ENCODE measurements at regions not wholly inside any gene's neighbourhood (a gene's known extent, or its start where the extent isn't known, plus 50 kb on each side); places are given as distances from the start of the nearest gene placed in this dataset.

- TF ChIP-seq, protein P1, sequence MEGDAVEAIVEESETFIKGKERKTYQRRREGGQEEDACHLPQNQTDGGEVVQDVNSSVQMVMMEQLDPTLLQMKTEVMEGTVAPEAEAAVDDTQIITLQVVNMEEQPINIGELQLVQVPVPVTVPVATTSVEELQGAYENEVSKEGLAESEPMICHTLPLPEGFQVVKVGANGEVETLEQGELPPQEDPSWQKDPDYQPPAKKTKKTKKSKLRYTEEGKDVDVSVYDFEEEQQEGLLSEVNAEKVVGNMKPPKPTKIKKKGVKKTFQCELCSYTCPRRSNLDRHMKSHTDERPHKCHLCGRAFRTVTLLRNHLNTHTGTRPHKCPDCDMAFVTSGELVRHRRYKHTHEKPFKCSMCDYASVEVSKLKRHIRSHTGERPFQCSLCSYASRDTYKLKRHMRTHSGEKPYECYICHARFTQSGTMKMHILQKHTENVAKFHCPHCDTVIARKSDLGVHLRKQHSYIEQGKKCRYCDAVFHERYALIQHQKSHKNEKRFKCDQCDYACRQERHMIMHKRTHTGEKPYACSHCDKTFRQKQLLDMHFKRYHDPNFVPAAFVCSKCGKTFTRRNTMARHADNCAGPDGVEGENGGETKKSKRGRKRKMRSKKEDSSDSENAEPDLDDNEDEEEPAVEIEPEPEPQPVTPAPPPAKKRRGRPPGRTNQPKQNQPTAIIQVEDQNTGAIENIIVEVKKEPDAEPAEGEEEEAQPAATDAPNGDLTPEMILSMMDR (IDR thresholded peaks at IDR 0.05): no peak
- TF ChIP-seq POLR2A (IDR thresholded peaks at IDR 0.05): no peak
Measured at GRCh38 chr19:32230441-32230840, 115.0 kb upstream of the ZNF507 start.
